Activated CD8-positive, alpha-beta memory T cell treated with anti-CD3 and anti-CD28 coated beads for 36 hours (primary cell): ENCODE measurements at regions not wholly inside any gene's neighbourhood (a gene's known extent, or its start where the extent isn't known, plus 50 kb on each side); places are given as distances from the start of the nearest gene placed in this dataset.

ENCODE experiments used
- CTCF ChIA-PET: fragments of 350-600 bp; sonication (Branson Sonifier 250); formaldehyde crosslinking; loops from one replicate; lab custom pipeline; 2021; ENCODE audit warnings: antibody characterized with exemption; lab: Charles Lee
- POLR2A ChIA-PET: fragments of 350-600 bp; sonication (Branson Sonifier 250); formaldehyde crosslinking; loops from one replicate; lab custom pipeline; 2021; ENCODE audit warnings: antibody characterized with exemption; lab: Charles Lee

DNA sequence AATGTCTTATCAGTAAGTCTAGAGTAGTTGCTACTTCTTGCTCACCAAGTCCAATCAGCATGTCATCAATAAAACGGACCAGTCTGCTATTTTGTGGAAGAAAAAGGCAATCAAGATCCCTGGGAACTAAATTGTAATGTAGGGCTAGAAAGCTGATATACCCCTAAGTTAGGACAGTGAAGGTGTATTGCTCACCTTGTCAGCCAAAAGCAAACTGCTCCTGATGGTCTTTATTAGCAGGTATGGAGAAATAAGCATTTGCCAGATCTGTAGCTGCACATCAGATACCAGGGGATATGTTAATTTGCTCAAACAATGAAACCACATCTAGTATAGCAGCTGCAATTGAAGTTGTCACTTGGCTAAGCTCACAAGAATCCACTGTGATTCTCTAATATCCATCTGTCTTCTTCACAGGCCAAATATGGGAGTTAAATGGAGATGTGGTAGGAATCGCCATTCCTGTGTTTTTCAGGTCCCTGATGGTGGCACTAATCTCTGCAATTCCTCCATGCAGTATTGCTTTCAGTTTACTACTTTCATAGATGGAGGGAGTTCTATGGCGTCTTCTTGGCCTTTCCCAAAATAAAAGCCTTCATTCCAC is 75.0 kb downstream of the TMEM237 start:
- ChIA-PET CTCF (no interaction called here), POLR2A (no interaction called here)

- ChIA-PET POLR2A (no interaction called here), CTCF (interaction anchor here (1.5 kb wide), 1 partner anchor 19 kb away, joined by 3 read pairs; no protein-coding TSS in a partner anchor)
Measured at GRCh38 chr2:201559067-201559710, 84.1 kb downstream of the TMEM237 start.

DNA sequence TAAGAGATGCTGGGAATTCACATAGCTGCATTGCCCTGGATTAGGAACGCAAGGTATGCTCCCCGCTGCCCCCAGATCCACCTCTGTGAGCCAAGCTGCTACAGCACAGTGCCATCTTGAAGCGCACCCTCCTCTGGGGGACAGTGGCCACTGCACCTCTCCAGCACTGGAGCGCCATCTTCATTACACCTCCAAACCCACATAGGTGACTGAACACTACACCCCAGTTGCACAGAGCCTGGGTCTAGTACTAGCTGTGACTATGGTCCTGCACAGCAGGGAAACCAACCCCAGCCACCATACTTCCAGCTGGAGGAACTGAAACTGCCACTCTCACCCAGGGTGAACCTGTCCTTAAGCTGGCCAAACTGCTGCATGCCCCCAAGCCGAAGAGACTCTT is 84.6 kb downstream of the TMEM237 start:
- ChIA-PET CTCF (interaction anchor here (1.5 kb wide), 1 partner anchor 18 kb away, joined by 3 read pairs; no protein-coding TSS in a partner anchor), POLR2A (no interaction called here)

GRCh38 chr2:201558232-201558631 is 85.1 kb downstream of the TMEM237 start:
- POLR2A ChIA-PET, result no interaction called here
- CTCF ChIA-PET, result interaction anchor here (1.5 kb wide), 1 partner anchor 18 kb away, joined by 3 read pairs; no protein-coding TSS in a partner anchor

- ChIA-PET POLR2A (no interaction called here), CTCF (no interaction called here)
Measured at GRCh38 chr2:201551901-201552300, 91.4 kb downstream of the TMEM237 start.

- CTCF ChIA-PET, result no interaction called here
- POLR2A ChIA-PET, result no interaction called here
Measured at GRCh38 chr2:201546576-201546975, 95.0 kb downstream of the STRADB start.

- POLR2A ChIA-PET, result no interaction called here
- CTCF ChIA-PET, result no interaction called here
Measured at GRCh38 chr2:201542291-201542690, 90.8 kb downstream of the STRADB start.

DNA sequence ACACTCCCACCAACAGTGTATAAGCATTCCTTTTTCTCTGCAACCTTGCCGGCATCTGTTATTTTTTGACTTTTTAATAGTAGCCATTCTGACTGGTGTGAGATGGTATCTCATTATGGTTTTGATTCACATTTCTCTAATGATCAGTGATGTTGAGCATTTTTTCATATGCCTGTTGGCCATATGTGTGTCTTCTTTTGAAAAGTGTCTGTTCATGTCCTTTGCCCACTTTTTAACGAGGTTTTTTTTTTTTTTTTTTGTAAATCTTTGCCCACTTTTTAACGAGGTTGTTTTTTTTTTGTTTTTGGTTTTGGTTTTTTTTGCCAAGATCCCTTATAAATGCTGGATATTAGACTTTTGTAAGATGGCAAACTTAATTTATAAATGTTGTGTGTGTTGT is 87.7 kb downstream of the STRADB start:
- POLR2A ChIA-PET, result interaction anchor here (0.6 kb wide), 1 partner anchor 1206 kb away, joined by 3 read pairs; no protein-coding TSS in a partner anchor
- CTCF ChIA-PET, result interaction anchor here (0.6 kb wide), 1 partner anchor 93 kb away, joined by 4 read pairs; no protein-coding TSS in a partner anchor

DNA sequence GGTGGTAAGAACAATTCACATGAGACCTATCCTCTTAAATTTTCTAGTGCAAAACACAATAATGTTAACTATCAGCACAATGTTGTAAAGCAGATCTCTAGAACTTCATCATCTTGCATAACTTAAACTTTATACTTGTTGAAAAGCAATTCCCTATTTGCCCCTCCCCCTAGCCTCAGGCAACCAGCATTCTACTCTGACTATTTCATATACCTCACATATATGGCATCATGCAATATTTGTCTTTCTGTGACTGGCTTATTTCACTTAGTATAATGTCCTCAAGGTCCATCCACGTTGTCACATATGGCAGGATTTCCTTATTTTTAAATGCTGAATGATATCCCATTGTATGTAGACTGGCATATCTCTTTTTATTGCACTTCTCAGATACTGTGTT is 86.5 kb downstream of the STRADB start:
- ChIA-PET POLR2A (no interaction called here), CTCF (no interaction called here)

DNA sequence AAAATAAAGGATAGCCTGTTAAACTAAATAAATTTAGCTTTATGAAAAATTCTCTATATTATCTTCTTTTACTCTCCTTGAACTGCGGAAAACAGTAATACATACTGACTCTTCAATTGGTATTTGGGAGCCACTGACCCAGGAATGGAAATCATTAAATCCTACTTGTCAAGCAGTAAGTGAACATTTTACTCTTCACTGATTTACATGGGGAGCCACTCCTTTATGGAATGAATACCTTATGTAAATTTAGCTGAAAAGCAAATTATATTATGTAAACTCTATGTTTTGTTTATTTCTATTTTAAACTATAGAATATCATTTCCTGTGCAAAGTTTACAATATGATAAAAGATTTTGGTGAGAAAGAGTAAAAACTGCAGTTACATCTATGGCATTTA is 85.2 kb downstream of the STRADB start:
- POLR2A ChIA-PET, result interaction anchor here (0.6 kb wide), 1 partner anchor 24 kb away, joined by 5 read pairs; no protein-coding TSS in a partner anchor

GRCh38 chr2:201536046-201536445 is 84.5 kb downstream of the STRADB start:
- ChIA-PET CTCF (no interaction called here), POLR2A (no interaction called here)

More for the DNA sequence above, 85.2 kb downstream of the STRADB start:
- CTCF ChIA-PET, result no interaction called here

GRCh38 chr2:201532686-201533304 is 81.3 kb downstream of the STRADB start:
- ChIA-PET CTCF (no interaction called here), POLR2A (no interaction called here)
